WERI-Rb-1 (cell line): ENCODE measurements at regions not wholly inside any gene's neighbourhood (a gene's known extent, or its start where the extent isn't known, plus 50 kb on each side); places are given as distances from the start of the nearest gene placed in this dataset.

Source experiments
- DNase-seq: peaks from one replicate; pipeline ENCODE4 v3.0.0-alpha.2; 2020
- H3K27ac ChIP-seq: fragments of 250-450 bp; sonication (Bioruptor Pico); 2 replicates; pipeline ENCODE4 v1.5.1; 2020; ENCODE audit warnings: mild to moderate bottlenecking, moderate library complexity
- H3K27me3 ChIP-seq: fragments of 250-450 bp; sonication (Bioruptor Pico); 2 replicates; pipeline ENCODE4 v1.5.1; 2021; ENCODE audit warnings: mild to moderate bottlenecking, low read depth, moderate library complexity; ENCODE audit not compliant: insufficient read depth, severe bottlenecking
- H3K36me3 ChIP-seq: fragments of 250-450 bp; sonication (Bioruptor Pico); 2 replicates; pipeline ENCODE4 v1.5.1; 2020; ENCODE audit warnings: mild to moderate bottlenecking, moderate library complexity
- H3K4me3 ChIP-seq: 2 replicates; pipeline ENCODE4 v1.5.1; 2011; ENCODE audit warnings: low read depth, mild to moderate bottlenecking, control low read depth, low read length
- H3K9me3 ChIP-seq: fragments of 250-450 bp; sonication (Bioruptor Pico); 2 replicates; pipeline ENCODE4 v1.5.1; 2021; ENCODE audit warnings: mild to moderate bottlenecking, moderate library complexity; ENCODE audit not compliant: severe bottlenecking
- TF ChIP-seq, protein P1 (sequence below): IDR thresholded peaks from 2 replicates; pipeline ENCODE4 v1.5.1; 2011; ENCODE audit warnings: low read depth, mild to moderate bottlenecking, control low read depth, inconsistent platforms, low read length

GRCh38 chr12:13486794-13487193, 290.3 kb downstream of the EMP1 start:
- Histone ChIP-seq H3K27ac (no peak overlapping the region), H3K9me3 (no peaks in the 10 kb centered on the region), H3K27me3 (no peaks in the 10 kb centered on the region), H3K36me3 (no peaks in the 10 kb centered on the region), H3K4me3 (no peak overlapping the region)
- DNase-seq: no peak
- TF ChIP-seq, protein P1, sequence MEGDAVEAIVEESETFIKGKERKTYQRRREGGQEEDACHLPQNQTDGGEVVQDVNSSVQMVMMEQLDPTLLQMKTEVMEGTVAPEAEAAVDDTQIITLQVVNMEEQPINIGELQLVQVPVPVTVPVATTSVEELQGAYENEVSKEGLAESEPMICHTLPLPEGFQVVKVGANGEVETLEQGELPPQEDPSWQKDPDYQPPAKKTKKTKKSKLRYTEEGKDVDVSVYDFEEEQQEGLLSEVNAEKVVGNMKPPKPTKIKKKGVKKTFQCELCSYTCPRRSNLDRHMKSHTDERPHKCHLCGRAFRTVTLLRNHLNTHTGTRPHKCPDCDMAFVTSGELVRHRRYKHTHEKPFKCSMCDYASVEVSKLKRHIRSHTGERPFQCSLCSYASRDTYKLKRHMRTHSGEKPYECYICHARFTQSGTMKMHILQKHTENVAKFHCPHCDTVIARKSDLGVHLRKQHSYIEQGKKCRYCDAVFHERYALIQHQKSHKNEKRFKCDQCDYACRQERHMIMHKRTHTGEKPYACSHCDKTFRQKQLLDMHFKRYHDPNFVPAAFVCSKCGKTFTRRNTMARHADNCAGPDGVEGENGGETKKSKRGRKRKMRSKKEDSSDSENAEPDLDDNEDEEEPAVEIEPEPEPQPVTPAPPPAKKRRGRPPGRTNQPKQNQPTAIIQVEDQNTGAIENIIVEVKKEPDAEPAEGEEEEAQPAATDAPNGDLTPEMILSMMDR: no peak

GRCh38 chr12:13478650-13479181, 282.2 kb downstream of the EMP1 start:
- no peak for DNase-seq
- TF ChIP-seq, protein P1: no peak
- Histone ChIP-seq H3K4me3 (no peak overlapping the region), H3K27me3 (no peaks in the 10 kb centered on the region), H3K36me3 (no peaks in the 10 kb centered on the region), H3K27ac (no peak overlapping the region), H3K9me3 (no peaks in the 10 kb centered on the region)

DNA sequence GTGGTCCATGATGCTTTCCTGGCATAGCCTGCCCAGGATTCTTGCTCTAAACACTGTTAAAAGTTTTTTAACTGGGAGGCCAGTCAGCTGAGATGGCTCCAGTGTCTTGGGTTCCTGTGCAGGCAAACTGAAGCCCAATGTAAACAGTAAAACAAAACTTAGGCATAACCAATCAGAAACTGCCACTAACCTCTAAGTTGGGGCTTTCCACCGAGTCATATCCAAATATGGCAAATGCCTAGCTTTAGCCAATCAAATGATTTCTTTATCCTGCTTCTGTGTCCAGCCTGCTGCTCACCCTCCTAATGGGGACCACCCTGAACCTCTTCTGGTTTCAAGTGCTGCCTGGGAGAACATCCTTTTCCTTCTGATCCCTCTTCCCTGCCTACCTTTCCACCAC, 277.9 kb downstream of the EMP1 start:
- H3K27me3 ChIP-seq: no peaks in the 10 kb centered on the region
- no peaks in the 10 kb centered on the region for H3K9me3 ChIP-seq
- no peak for DNase-seq
- no peak overlapping the region for H3K27ac ChIP-seq
- H3K36me3 ChIP-seq: no peaks in the 10 kb centered on the region
- TF ChIP-seq, protein P1: no peak
- H3K4me3 ChIP-seq: no peak overlapping the region

DNA sequence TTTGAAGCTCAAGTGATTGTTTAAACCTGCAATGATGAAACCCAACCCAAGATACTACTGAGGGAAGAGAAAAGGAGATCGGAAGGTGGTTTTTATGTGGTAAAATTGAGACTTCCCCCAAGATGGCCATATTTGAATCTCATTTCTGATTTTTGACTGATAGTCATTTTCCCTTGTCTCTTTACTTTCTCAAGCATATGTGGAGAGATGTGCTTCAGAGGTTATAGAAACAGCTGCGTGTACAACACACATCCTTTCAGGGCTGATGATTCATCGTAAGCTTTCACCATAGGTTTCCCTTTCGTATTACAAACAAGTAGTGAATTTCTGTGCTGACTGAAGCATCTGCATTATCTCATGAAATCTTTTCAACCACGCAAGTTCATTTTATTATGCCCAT, 276.2 kb downstream of the EMP1 start:
- H3K27me3 ChIP-seq: no peaks in the 10 kb centered on the region
- no peaks in the 10 kb centered on the region for H3K36me3 ChIP-seq
- DNase-seq: no peak
- H3K4me3 ChIP-seq: no peak overlapping the region
- TF ChIP-seq, protein P1: no peak
- H3K9me3 ChIP-seq: no peaks in the 10 kb centered on the region
- H3K27ac ChIP-seq: no peak overlapping the region

GRCh38 chr12:13471471-13471870, 274.9 kb downstream of the EMP1 start:
- Histone ChIP-seq H3K27ac (no peak overlapping the region), H3K9me3 (no peaks in the 10 kb centered on the region), H3K27me3 (no peaks in the 10 kb centered on the region), H3K36me3 (no peaks in the 10 kb centered on the region), H3K4me3 (no peak overlapping the region)
- TF ChIP-seq, protein P1: no peak
- DNase-seq: no peak

DNA sequence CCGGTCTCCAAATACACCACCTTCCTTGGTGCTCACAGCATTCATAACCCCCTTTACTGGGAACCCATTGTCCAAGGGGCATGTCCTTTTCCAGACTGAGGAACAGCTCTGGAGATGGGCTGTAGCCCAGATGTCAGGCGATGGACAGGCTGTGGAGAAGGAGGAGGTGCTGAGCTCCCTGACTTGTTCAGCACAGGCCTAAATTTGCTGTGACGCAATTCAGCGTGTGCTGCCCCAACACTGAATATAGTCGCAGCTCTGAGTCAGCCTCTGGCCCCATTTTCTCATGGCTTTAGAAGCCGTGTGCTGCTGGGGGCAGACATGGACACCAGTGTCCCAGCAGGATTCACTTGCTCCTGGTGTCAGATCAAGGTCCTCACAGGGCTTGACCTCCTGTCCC, 269.1 kb downstream of the EMP1 start:
- no peak for DNase-seq
- TF ChIP-seq, protein P1: no peak
- Histone ChIP-seq H3K27ac (no peak overlapping the region), H3K9me3 (no peaks in the 10 kb centered on the region), H3K36me3 (no peaks in the 10 kb centered on the region), H3K4me3 (no peak overlapping the region), H3K27me3 (no peaks in the 10 kb centered on the region)
